H1 (cell line): ENCODE measurements at regions not wholly inside any gene's neighbourhood (a gene's known extent, or its start where the extent isn't known, plus 50 kb on each side); places are given as distances from the start of the nearest gene placed in this dataset.

Source experiments
- CTCF ChIA-PET: fragments of 300-600 bp; sonication (Branson Sonifier 250); formaldehyde crosslinking; loops from one replicate; lab custom pipeline; 2021; ENCODE audit not compliant: partially characterized antibody; lab: Charles Lee
- POLR2A ChIA-PET: fragments of 300-600 bp; sonication (Branson Sonifier 250); formaldehyde crosslinking; loops from one replicate; lab custom pipeline; 2021; ENCODE audit warnings: inconsistent platforms; ENCODE audit not compliant: partially characterized antibody; lab: Charles Lee
- DNase-seq, 2 experiments: peaks; one replicate each; pipeline versions ENCODE4 v3.0.0 to v3.0.0-alpha.2; 2010 to 2022; ENCODE audit warnings: low spot score in 2 of 2, low read depth in 1 of 2, mixed read lengths in 1 of 2
- FAIRE-seq: peaks from 2 replicates; lab custom pipeline; 2011; peaks lifted over from hg19 to GRCh38; lab: Jason Lieb, UNC
- H2AFZ ChIP-seq: 2 replicates; pipeline ENCODE4 v1.8.1; 2012; ENCODE audit warnings: low read length, inconsistent platforms
- H2AK5ac ChIP-seq: 2 replicates; pipeline ENCODE4 v1.6.1; 2013; ENCODE audit warnings: low read depth, low read length
- H2BK120ac ChIP-seq: replicated peaks from 2 replicates; pipeline ENCODE3; 2013; ENCODE audit warnings: low read depth, low read length, inconsistent platforms
- H2BK12ac ChIP-seq: 2 replicates; pipeline ENCODE4 v1.6.1; 2013; ENCODE audit warnings: low read depth, low read length
- H2BK15ac ChIP-seq: 2 replicates; pipeline ENCODE4 v1.6.1; 2013; ENCODE audit warnings: low read length
- H2BK20ac ChIP-seq: 2 replicates; pipeline ENCODE4 v1.6.1; 2013; ENCODE audit warnings: low read length
- H2BK5ac ChIP-seq: 2 replicates; pipeline ENCODE4 v1.6.1; 2013; ENCODE audit warnings: low read depth, low read length
- H3K14ac ChIP-seq: 2 replicates; pipeline ENCODE4 v1.6.1; 2013; ENCODE audit warnings: inconsistent platforms; ENCODE audit not compliant: insufficient read length
- H3K18ac ChIP-seq: 2 replicates; pipeline ENCODE4 v1.6.1; 2013; ENCODE audit warnings: low read length; ENCODE audit errors: extremely low read depth
- H3K23ac ChIP-seq: 2 replicates; pipeline ENCODE4 v1.6.1; 2013; ENCODE audit warnings: inconsistent platforms; ENCODE audit not compliant: insufficient read length
- H3K23me2 ChIP-seq: 2 replicates; pipeline ENCODE4 v1.6.1; 2013; ENCODE audit warnings: low read depth, low read length
- H3K27ac ChIP-seq: 2 replicates; pipeline ENCODE4 v1.6.1; 2011; ENCODE audit warnings: low read depth, low read length, inconsistent platforms
- H3K27me3 ChIP-seq, 4 experiments: replicated peaks in 1 of 4; 1 replicate in 1 of 4; 2 replicates in 3 of 4; pipeline versions ENCODE4 v1.6.1 to v1.8.1; 2011 to 2013; ENCODE audit warnings: low read length in 3 of 4, mild to moderate bottlenecking in 3 of 4, inconsistent platforms in 2 of 4, mixed read lengths in 2 of 4, moderate library complexity in 1 of 4; ENCODE audit not compliant: control insufficient read depth in 3 of 4, insufficient read depth in 3 of 4; ENCODE audit errors: extremely low read depth in 1 of 4
- H3K36me3 ChIP-seq, 4 experiments: 2 replicates each; pipeline versions ENCODE4 v1.6.1 to v1.8.1; 2011 to 2013; ENCODE audit warnings: mild to moderate bottlenecking in 4 of 4, low read length in 3 of 4, moderate library complexity in 2 of 4, control low read depth in 1 of 4, inconsistent platforms in 1 of 4; ENCODE audit not compliant: insufficient read depth in 4 of 4, control insufficient read depth in 2 of 4
- H3K4ac ChIP-seq: replicated peaks from 2 replicates; pipeline ENCODE3; 2013; ENCODE audit warnings: low read length, low read depth, mixed read lengths, inconsistent platforms; ENCODE audit not compliant: insufficient read length
- H3K4me1 ChIP-seq, 4 experiments: replicated peaks in 1 of 4; 1 replicate in 1 of 4; 2 replicates in 3 of 4; pipeline versions ENCODE4 v1.6.1 to v1.8.1; 2011 to 2013; ENCODE audit warnings: low read length in 3 of 4, inconsistent platforms in 2 of 4, mixed read lengths in 1 of 4; ENCODE audit not compliant: insufficient read depth in 4 of 4, control insufficient read depth in 3 of 4
- H3K4me2 ChIP-seq, 2 experiments: 2 replicates each; pipeline versions ENCODE4 v1.6.1 to v1.8.1; 2011 to 2013; ENCODE audit warnings: low read depth in 2 of 2, low read length in 2 of 2, control low read depth in 1 of 2, inconsistent platforms in 1 of 2, mild to moderate bottlenecking in 1 of 2; ENCODE audit not compliant: insufficient read depth in 1 of 2
- H3K4me3 ChIP-seq, 4 experiments: fragments of 200-600, 300-600 bp in 1 of 4; sonication (generic), shearing (Covaris generic), sonication (Bioruptor Twin) in 1 of 4; 2 replicates each; pipeline versions ENCODE4 v1.5.1 to v1.8.1; 2011 to 2016; ENCODE audit warnings: low read length in 4 of 4, low read depth in 3 of 4, control low read depth in 2 of 4, inconsistent platforms in 2 of 4, mild to moderate bottlenecking in 2 of 4, mixed read lengths in 1 of 4, moderate library complexity in 1 of 4; ENCODE audit not compliant: insufficient read depth in 2 of 4; ENCODE audit errors: extremely low read depth in 1 of 4
- H3K56ac ChIP-seq: replicated peaks from 2 replicates; pipeline ENCODE3; 2013; ENCODE audit warnings: low read depth, mild to moderate bottlenecking, mixed read lengths, low read length, inconsistent platforms; ENCODE audit not compliant: insufficient read length
- H3K79me1 ChIP-seq: 2 replicates; pipeline ENCODE4 v1.6.1; 2013; ENCODE audit warnings: low read depth, low read length, control low read depth
- H3K79me2 ChIP-seq, 2 experiments: 2 replicates each; pipeline versions ENCODE4 v1.6.1 to v1.8.1; 2012 to 2013; ENCODE audit warnings: low read length in 2 of 2, mild to moderate bottlenecking in 2 of 2, inconsistent platforms in 1 of 2; ENCODE audit not compliant: insufficient read depth in 2 of 2, control insufficient read depth in 1 of 2
- H3K9ac ChIP-seq, 4 experiments: replicated peaks in 1 of 4; 1 replicate in 1 of 4; 2 replicates in 3 of 4; pipeline versions ENCODE4 v1.6.1 to v1.8.1; 2011 to 2013; ENCODE audit warnings: low read depth in 3 of 4, low read length in 3 of 4, control low read depth in 2 of 4, mild to moderate bottlenecking in 2 of 4, moderate library complexity in 2 of 4, inconsistent platforms in 1 of 4; ENCODE audit errors: extremely low read depth in 1 of 4
- H3K9me3 ChIP-seq, 2 experiments: 2 replicates each; pipeline versions ENCODE4 v1.6.1 to v1.8.1; 2012 to 2013; ENCODE audit warnings: mild to moderate bottlenecking in 2 of 2, moderate library complexity in 2 of 2, control low read depth in 1 of 2, inconsistent platforms in 1 of 2, low read depth in 1 of 2, low read length in 1 of 2, mixed read lengths in 1 of 2; ENCODE audit not compliant: insufficient read depth in 2 of 2
- H4K20me1 ChIP-seq, 2 experiments: replicated peaks in 1 of 2; 2 replicates each; pipeline versions ENCODE3 to v1.8.1; 2011 to 2013; ENCODE audit warnings: inconsistent platforms in 2 of 2, low read length in 2 of 2, mild to moderate bottlenecking in 1 of 2; ENCODE audit not compliant: insufficient read depth in 2 of 2, control insufficient read depth in 1 of 2
- H4K5ac ChIP-seq: 2 replicates; pipeline ENCODE4 v1.6.1; 2013; ENCODE audit warnings: low read length, low read depth, mixed read lengths, inconsistent platforms; ENCODE audit not compliant: insufficient read length
- H4K8ac ChIP-seq: 2 replicates; pipeline ENCODE4 v1.8.0; 2013; ENCODE audit warnings: mild to moderate bottlenecking, moderate library complexity, low read length, inconsistent platforms; ENCODE audit not compliant: insufficient read depth; ENCODE audit errors: extremely low read depth
- H4K91ac ChIP-seq: replicated peaks from 2 replicates; pipeline ENCODE3; 2013; ENCODE audit warnings: low read length, mixed read lengths, inconsistent platforms; ENCODE audit not compliant: insufficient read length
- CEBPB ChIP-seq: IDR thresholded peaks from 2 replicates; pipeline ENCODE4 v1.6.1; 2012; ENCODE audit warnings: low read depth, low read length
- HDAC2 ChIP-seq, 2 experiments: fragments of 300-600 bp in 1 of 2; sonication (generic) in 1 of 2; IDR thresholded peaks; 2 replicates each; pipeline ENCODE4 v1.6.1; 2011 to 2012; ENCODE audit warnings: low read depth in 2 of 2, low read length in 2 of 2, mild to moderate bottlenecking in 2 of 2, moderate library complexity in 2 of 2, borderline replicate concordance in 1 of 2, inconsistent platforms in 1 of 2
- KDM5A ChIP-seq: fragments of 200-600 bp; IDR thresholded peaks from 2 replicates; pipeline ENCODE4 v1.7.1; 2012; ENCODE audit warnings: mild to moderate bottlenecking, low read length, inconsistent platforms, mixed read lengths
- SIX5 ChIP-seq: IDR thresholded peaks from 2 replicates; pipeline ENCODE4 v1.6.1; 2011; ENCODE audit warnings: mild to moderate bottlenecking, low read depth, low read length
- SP4 ChIP-seq: IDR thresholded peaks from 2 replicates; pipeline ENCODE4 v1.6.1; 2012; ENCODE audit warnings: low read length, inconsistent platforms
- SRF ChIP-seq: IDR thresholded peaks from 2 replicates; pipeline ENCODE4 v1.6.1; 2011; ENCODE audit warnings: mild to moderate bottlenecking, low read depth, low read length, moderate library complexity
- TAF1 ChIP-seq: IDR thresholded peaks from 2 replicates; pipeline ENCODE4 v1.6.1; 2011; ENCODE audit warnings: mild to moderate bottlenecking, low read depth, low read length
- whole genome bisulfite sequencing, 2 experiments: shearing (Covaris generic) in 1 of 2; methylation state at CpG; one replicate each; pipeline versions ENCODE4 v1.1.6 to v1.1.7; 2013 to 2015; ENCODE audit warnings: low lambda C conversion rate in 2 of 2, mixed read lengths in 2 of 2, inconsistent platforms in 1 of 2, low coverage in 1 of 2, missing lambda C conversion rate in 1 of 2; ENCODE audit not compliant: insufficient replicate concordance in 2 of 2, insufficient coverage in 1 of 2, insufficient read length in 1 of 2; ENCODE audit errors: extremely low coverage in 1 of 2, missing lambda C conversion rate in 1 of 2; 5-methylcytosine and 5-hydroxymethylcytosine counted together

- Histone ChIP-seq H3K27me3 (no peaks in the 10 kb centered on the region), H2AK5ac (no peak overlapping the region), H4K5ac (no peak overlapping the region), H3K4me1 (no peaks in the 10 kb centered on the region; a peak in 1 of 7 replicates), H3K9me3 (no peaks in the 10 kb centered on the region), H3K36me3 (no peaks in the 10 kb centered on the region), H3K14ac (no peak overlapping the region), H2BK15ac (no peak overlapping the region), H2BK12ac (no peak overlapping the region), H3K27ac (no peak overlapping the region), H3K23ac (no peak overlapping the region), H3K4ac (no peak overlapping the region), H3K79me1 (no peaks in the 10 kb centered on the region), H3K18ac (no peak overlapping the region), H4K91ac (no peak overlapping the region), H3K9ac (no peak overlapping the region), H3K23me2 (no peaks in the 10 kb centered on the region), H3K56ac (no peak overlapping the region), H2AFZ (no peak overlapping the region), H3K4me3 (no peak overlapping the region), H4K20me1 (no peaks in the 10 kb centered on the region), H3K4me2 (no peak overlapping the region), H2BK120ac (no peak overlapping the region), H2BK5ac (no peak overlapping the region), H2BK20ac (no peak overlapping the region), H4K8ac (no peak overlapping the region), H3K79me2 (no peaks in the 10 kb centered on the region)
- FAIRE-seq (no peak), DNase-seq (no peak)
- ChIA-PET CTCF (interaction anchor here (2.0 kb wide), 1 partner anchor 10 kb away, joined by 10 read pairs; no protein-coding TSS in a partner anchor), POLR2A (no interaction called here)
- no peak for TF ChIP-seq SRF
- no peak for TF ChIP-seq TAF1
- no peak for TF ChIP-seq SP4
- TF ChIP-seq CEBPB, result no peak
- TF ChIP-seq HDAC2 (IDR thresholded peaks at IDR 0.05; ENCODE audit: borderline replicate concordance in 1 of 2, low read depth in 2 of 2, low read length in 2 of 2), result no peak
- TF ChIP-seq KDM5A, result no peak
- no peak for TF ChIP-seq SIX5
- WGBS, 2 experiments, result 81% methylated on average over 4 of the region's 4 CpGs; no CpG with 5 or more reads in 1 of the 2 experiments
These were observed 414.8 kb downstream of the RPS24 start for GRCh38 chr10:78448470-78448869.
